ENCODE measurements at regions not wholly inside any gene's neighbourhood (a gene's known extent, or its start where the extent isn't known, plus 50 kb on each side); places are given as distances from the start of the nearest gene placed in this dataset.
"Not testable (repeated sequence)": the region's sequence is repeated elsewhere in the genome, so short reads cannot be mapped to it uniquely, and the experiment has no call there.

- H3K27me3 ChIP-seq (ENCODE audit: insufficient read depth, low read length); H3K36me3 ChIP-seq (ENCODE audit: insufficient read depth, low read length); H3K9me3 ChIP-seq (ENCODE audit: insufficient read depth, low read depth, low read length); H3K4me1 ChIP-seq (ENCODE audit: insufficient read depth, low read length); H3K4me3 ChIP-seq (ENCODE audit: low read length); H3K27ac ChIP-seq (ENCODE audit: low read depth, low read length); H3K9ac ChIP-seq (ENCODE audit: low read depth, low read length): not testable (repeated sequence)
- WGBS = 100% methylated on average over 1 of the region's 1 CpG
These were observed 126.1 kb downstream of the NFKBIZ start for GRCh38 chr3:101975415-101975814.

- H3K4me1 ChIP-seq (ENCODE audit: insufficient read depth, low read length) = peaks cover 4% of the 10 kb centered on the region; the same call in 1 of the 2 replicates
- H3K9ac ChIP-seq (ENCODE audit: low read depth, low read length) = no peak overlapping the region
- no peak overlapping the region for H3K4me3 ChIP-seq (ENCODE audit: low read length)
- WGBS = 96% methylated on average over 1 of the region's 1 CpG
- no peaks in the 10 kb centered on the region for H3K27me3 ChIP-seq (ENCODE audit: insufficient read depth, low read length)
- no peaks in the 10 kb centered on the region for H3K9me3 ChIP-seq (ENCODE audit: insufficient read depth, low read depth, low read length)
- H3K27ac ChIP-seq (ENCODE audit: low read depth, low read length) = no peak overlapping the region
- no peaks in the 10 kb centered on the region for H3K36me3 ChIP-seq (ENCODE audit: insufficient read depth, low read length)
These were observed 127.2 kb downstream of the NFKBIZ start for GRCh38 chr3:101976473-101976872.

- no peak overlapping the region for H3K4me3 ChIP-seq (ENCODE audit: low read length)
- peaks cover 4% of the 10 kb centered on the region; the same call in 1 of the 2 replicates for H3K4me1 ChIP-seq (ENCODE audit: insufficient read depth, low read length)
- no peaks in the 10 kb centered on the region for H3K36me3 ChIP-seq (ENCODE audit: insufficient read depth, low read length)
- H3K9me3 ChIP-seq (ENCODE audit: insufficient read depth, low read depth, low read length) = no peaks in the 10 kb centered on the region
- WGBS = 66% methylated on average over 1 of the region's 2 CpGs
- H3K27me3 ChIP-seq (ENCODE audit: insufficient read depth, low read length) = no peaks in the 10 kb centered on the region
- H3K9ac ChIP-seq (ENCODE audit: low read depth, low read length) = no peak overlapping the region
- no peak overlapping the region for H3K27ac ChIP-seq (ENCODE audit: low read depth, low read length)
These were observed 129.0 kb downstream of the NFKBIZ start for GRCh38 chr3:101978348-101978747.

GRCh38 chr3:101979033-101979432 lies 129.7 kb downstream of the NFKBIZ start:
- Histone ChIP-seq H3K9ac (ENCODE audit: low read depth, low read length) (no peak overlapping the region), H3K4me3 (ENCODE audit: low read length) (no peak overlapping the region), H3K27ac (ENCODE audit: low read depth, low read length) (no peak overlapping the region), H3K36me3 (ENCODE audit: insufficient read depth, low read length) (no peaks in the 10 kb centered on the region), H3K27me3 (ENCODE audit: insufficient read depth, low read length) (no peaks in the 10 kb centered on the region), H3K4me1 (ENCODE audit: insufficient read depth, low read length) (peaks cover 4% of the 10 kb centered on the region; the same call in 1 of the 2 replicates), H3K9me3 (ENCODE audit: insufficient read depth, low read depth, low read length) (no peaks in the 10 kb centered on the region)
- 86% methylated on average over 2 of the region's 3 CpGs for WGBS

- Histone ChIP-seq H3K4me1 (ENCODE audit: insufficient read depth, low read length) (no peaks in the 10 kb centered on the region), H3K9me3 (ENCODE audit: insufficient read depth, low read depth, low read length) (no peaks in the 10 kb centered on the region), H3K27me3 (ENCODE audit: insufficient read depth, low read length) (no peaks in the 10 kb centered on the region), H3K36me3 (ENCODE audit: insufficient read depth, low read length) (no peaks in the 10 kb centered on the region), H3K4me3 (ENCODE audit: low read length) (no peak overlapping the region), H3K27ac (ENCODE audit: low read depth, low read length) (no peak overlapping the region), H3K9ac (ENCODE audit: low read depth, low read length) (no peak overlapping the region)
- 92% methylated on average over 4 of the region's 4 CpGs for WGBS
These were observed 135.0 kb downstream of the NFKBIZ start for GRCh38 chr3:101984356-101984755.

- Histone ChIP-seq H3K36me3 (ENCODE audit: insufficient read depth, low read length) (no peaks in the 10 kb centered on the region), H3K27ac (ENCODE audit: low read depth, low read length) (no peak overlapping the region), H3K4me3 (ENCODE audit: low read length) (no peak overlapping the region), H3K4me1 (ENCODE audit: insufficient read depth, low read length) (no peaks in the 10 kb centered on the region), H3K9me3 (ENCODE audit: insufficient read depth, low read depth, low read length) (no peaks in the 10 kb centered on the region), H3K27me3 (ENCODE audit: insufficient read depth, low read length) (no peaks in the 10 kb centered on the region), H3K9ac (ENCODE audit: low read depth, low read length) (no peak overlapping the region)
- 92% methylated on average over 3 of the region's 3 CpGs for WGBS
These were observed 139.3 kb downstream of the NFKBIZ start for GRCh38 chr3:101988596-101988995.

- Histone ChIP-seq H3K27me3 (ENCODE audit: insufficient read depth, low read length) (no peaks in the 10 kb centered on the region), H3K36me3 (ENCODE audit: insufficient read depth, low read length) (no peaks in the 10 kb centered on the region), H3K4me1 (ENCODE audit: insufficient read depth, low read length) (no peaks in the 10 kb centered on the region), H3K27ac (ENCODE audit: low read depth, low read length) (no peak overlapping the region), H3K9me3 (ENCODE audit: insufficient read depth, low read depth, low read length) (no peaks in the 10 kb centered on the region), H3K4me3 (ENCODE audit: low read length) (no peak overlapping the region), H3K9ac (ENCODE audit: low read depth, low read length) (no peak overlapping the region)
- WGBS = 89% methylated on average over 5 of the region's 5 CpGs
These were observed 140.4 kb downstream of the NFKBIZ start for GRCh38 chr3:101989578-101990200.

GRCh38 chr3:101992863-101993262 lies 143.5 kb downstream of the NFKBIZ start:
- H3K9me3 ChIP-seq (ENCODE audit: insufficient read depth, low read depth, low read length) = no peaks in the 10 kb centered on the region
- 87% methylated on average over 2 of the region's 2 CpGs for WGBS
- H3K27me3 ChIP-seq (ENCODE audit: insufficient read depth, low read length) = no peaks in the 10 kb centered on the region
- no peak overlapping the region for H3K27ac ChIP-seq (ENCODE audit: low read depth, low read length)
- H3K4me3 ChIP-seq (ENCODE audit: low read length) = no peak overlapping the region
- H3K9ac ChIP-seq (ENCODE audit: low read depth, low read length) = no peak overlapping the region
- no peaks in the 10 kb centered on the region for H3K36me3 ChIP-seq (ENCODE audit: insufficient read depth, low read length)
- H3K4me1 ChIP-seq (ENCODE audit: insufficient read depth, low read length) = no peaks in the 10 kb centered on the region

GRCh38 chr3:101994386-101994785 lies 145.1 kb downstream of the NFKBIZ start:
- Histone ChIP-seq H3K4me3 (ENCODE audit: low read length) (no peak overlapping the region), H3K9ac (ENCODE audit: low read depth, low read length) (no peak overlapping the region), H3K36me3 (ENCODE audit: insufficient read depth, low read length) (no peaks in the 10 kb centered on the region), H3K9me3 (ENCODE audit: insufficient read depth, low read depth, low read length) (no peaks in the 10 kb centered on the region), H3K4me1 (ENCODE audit: insufficient read depth, low read length) (no peaks in the 10 kb centered on the region), H3K27me3 (ENCODE audit: insufficient read depth, low read length) (no peaks in the 10 kb centered on the region), H3K27ac (ENCODE audit: low read depth, low read length) (no peak overlapping the region)
- 87% methylated on average over 3 of the region's 3 CpGs for WGBS

GRCh38 chr3:101995371-101996046 lies 146.2 kb downstream of the NFKBIZ start:
- no peaks in the 10 kb centered on the region for H3K9me3 ChIP-seq (ENCODE audit: insufficient read depth, low read depth, low read length)
- 88% methylated on average over 3 of the region's 4 CpGs for WGBS
- H3K9ac ChIP-seq (ENCODE audit: low read depth, low read length) = no peak overlapping the region
- H3K27ac ChIP-seq (ENCODE audit: low read depth, low read length) = no peak overlapping the region
- no peaks in the 10 kb centered on the region for H3K27me3 ChIP-seq (ENCODE audit: insufficient read depth, low read length)
- no peaks in the 10 kb centered on the region for H3K4me1 ChIP-seq (ENCODE audit: insufficient read depth, low read length)
- no peak overlapping the region for H3K4me3 ChIP-seq (ENCODE audit: low read length)
- H3K36me3 ChIP-seq (ENCODE audit: insufficient read depth, low read length) = no peaks in the 10 kb centered on the region

- no peaks in the 10 kb centered on the region for H3K9me3 ChIP-seq (ENCODE audit: insufficient read depth, low read depth, low read length)
- no peaks in the 10 kb centered on the region for H3K4me1 ChIP-seq (ENCODE audit: insufficient read depth, low read length)
- H3K4me3 ChIP-seq (ENCODE audit: low read length) = no peak overlapping the region
- H3K9ac ChIP-seq (ENCODE audit: low read depth, low read length) = no peak overlapping the region
- 88% methylated on average over 3 of the region's 3 CpGs for WGBS
- H3K27ac ChIP-seq (ENCODE audit: low read depth, low read length) = no peak overlapping the region
- H3K36me3 ChIP-seq (ENCODE audit: insufficient read depth, low read length) = no peaks in the 10 kb centered on the region
- no peaks in the 10 kb centered on the region for H3K27me3 ChIP-seq (ENCODE audit: insufficient read depth, low read length)
These were observed 147.5 kb downstream of the NFKBIZ start for GRCh38 chr3:101996832-101997231.
